IPS DF 6.9 (cell line): ENCODE measurements at regions not wholly inside any gene's neighbourhood (a gene's known extent, or its start where the extent isn't known, plus 50 kb on each side); places are given as distances from the start of the nearest gene placed in this dataset.

ENCODE experiments used
- DNase-seq: peaks from one replicate; pipeline ENCODE4 v3.0.0-alpha.2; 2013; ENCODE audit warnings: low read depth, low spot score
- H3K27ac ChIP-seq: one replicate; pipeline ENCODE4 v1.5.1; 2013; ENCODE audit warnings: low read length, control low read depth
- H3K27me3 ChIP-seq: 2 replicates; pipeline ENCODE4 v1.6.1; 2013; ENCODE audit warnings: mild to moderate bottlenecking, low read length; ENCODE audit not compliant: control insufficient read depth, insufficient read depth
- H3K36me3 ChIP-seq: 2 replicates; pipeline ENCODE4 v1.6.1; 2013; ENCODE audit warnings: low read length; ENCODE audit not compliant: control insufficient read depth, insufficient read depth
- H3K4me1 ChIP-seq: 2 replicates; pipeline ENCODE4 v1.6.1; 2013; ENCODE audit warnings: low read length; ENCODE audit not compliant: control insufficient read depth, insufficient read depth
- H3K4me3 ChIP-seq: 2 replicates; pipeline ENCODE4 v1.5.1; 2013; ENCODE audit warnings: mild to moderate bottlenecking, low read length
- H3K9me3 ChIP-seq: 2 replicates; pipeline ENCODE4 v1.6.1; 2013; ENCODE audit warnings: low read length, inconsistent platforms; ENCODE audit not compliant: control insufficient read depth, insufficient read depth
- WGBS: extraction: QIAGEN DNeasy Blood & Tissue Kit; methylation state at CpG from one replicate; pipeline ENCODE4 v1.1.7; 2013; ENCODE audit warnings: mixed read lengths, missing lambda C conversion rate; ENCODE audit not compliant: insufficient read length, insufficient coverage; 5-methylcytosine and 5-hydroxymethylcytosine counted together

DNA sequence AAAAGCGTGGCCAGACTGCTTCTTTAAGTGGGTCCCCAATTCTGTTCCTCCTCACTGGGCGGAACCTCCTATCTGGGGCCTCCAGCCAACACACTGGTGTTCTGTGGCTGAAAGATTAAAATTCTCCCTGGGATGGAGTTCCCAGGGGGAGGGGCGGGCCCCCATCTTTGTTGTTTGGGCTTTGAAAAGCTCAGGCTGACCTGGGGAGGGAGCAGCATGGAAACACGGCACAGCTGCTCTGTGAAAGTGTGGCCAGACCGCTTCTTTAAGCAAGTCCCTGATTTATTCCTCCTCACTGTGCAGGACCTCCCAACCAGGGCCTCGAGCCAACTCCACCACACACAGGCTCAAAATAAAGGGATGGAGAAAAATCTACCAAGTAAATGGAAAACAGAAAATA is 219.5 kb downstream of the TMEM47 start:
- no peaks in the 10 kb centered on the region for H3K4me1 ChIP-seq
- H3K27ac ChIP-seq, result no peak overlapping the region
- DNase-seq, result no peak
- no peaks in the 10 kb centered on the region for H3K36me3 ChIP-seq
- H3K4me3 ChIP-seq, result no peak overlapping the region
- H3K9me3 ChIP-seq, result no peaks in the 10 kb centered on the region
- no peaks in the 10 kb centered on the region for H3K27me3 ChIP-seq
- WGBS, result no CpG with 5 or more reads among the region's 6 CpGs

DNA sequence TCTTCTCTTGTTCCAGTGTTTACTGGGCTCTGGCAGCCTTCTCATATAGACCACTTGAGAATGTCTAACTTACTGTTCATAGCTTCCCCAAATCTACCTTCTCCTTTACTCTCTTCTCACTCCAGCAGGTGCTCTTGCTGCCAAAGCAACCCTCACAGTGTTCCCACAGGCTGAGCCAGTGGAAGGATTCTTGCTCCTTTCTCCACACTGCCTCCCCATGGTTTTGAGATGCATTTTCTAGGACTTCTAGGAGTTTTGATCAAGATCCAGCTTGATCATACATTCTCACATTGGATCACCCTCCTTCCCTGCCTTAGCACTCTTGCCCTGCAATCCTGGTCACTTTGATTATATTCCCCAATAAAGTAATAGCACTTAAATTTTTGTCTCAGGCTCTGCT is 230.8 kb downstream of the TMEM47 start:
- H3K9me3 ChIP-seq, result no peaks in the 10 kb centered on the region
- H3K27ac ChIP-seq, result no peak overlapping the region
- no peak overlapping the region for H3K4me3 ChIP-seq
- no peaks in the 10 kb centered on the region for H3K4me1 ChIP-seq
- no peaks in the 10 kb centered on the region for H3K27me3 ChIP-seq
- no peaks in the 10 kb centered on the region for H3K36me3 ChIP-seq
- no peak for DNase-seq

DNA sequence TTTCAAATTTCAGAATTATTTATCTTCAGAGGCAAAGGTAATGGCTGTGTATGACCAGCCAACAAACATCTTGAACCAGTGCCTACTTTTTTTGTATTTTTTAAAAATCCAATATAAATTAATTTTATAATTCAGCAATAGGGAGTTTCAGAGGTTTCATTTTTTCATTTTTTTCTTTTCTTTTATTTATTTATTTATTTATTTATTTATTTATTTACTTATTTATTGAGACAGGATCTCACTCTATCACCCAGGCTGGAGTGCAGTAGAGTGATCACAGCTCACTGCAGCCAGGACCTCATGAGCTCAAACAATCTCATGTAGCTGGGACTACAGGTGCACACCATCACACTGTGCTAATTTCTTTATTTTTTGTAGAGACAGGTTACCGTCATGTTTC is 250.5 kb downstream of the TMEM47 start:
- Histone ChIP-seq H3K4me3 (no peak overlapping the region), H3K4me1 (no peaks in the 10 kb centered on the region), H3K9me3 (no peaks in the 10 kb centered on the region), H3K36me3 (no peaks in the 10 kb centered on the region), H3K27me3 (no peaks in the 10 kb centered on the region), H3K27ac (no peak overlapping the region)
- DNase-seq, result no peak
- no CpG with 5 or more reads among the region's 1 CpG for WGBS

DNA sequence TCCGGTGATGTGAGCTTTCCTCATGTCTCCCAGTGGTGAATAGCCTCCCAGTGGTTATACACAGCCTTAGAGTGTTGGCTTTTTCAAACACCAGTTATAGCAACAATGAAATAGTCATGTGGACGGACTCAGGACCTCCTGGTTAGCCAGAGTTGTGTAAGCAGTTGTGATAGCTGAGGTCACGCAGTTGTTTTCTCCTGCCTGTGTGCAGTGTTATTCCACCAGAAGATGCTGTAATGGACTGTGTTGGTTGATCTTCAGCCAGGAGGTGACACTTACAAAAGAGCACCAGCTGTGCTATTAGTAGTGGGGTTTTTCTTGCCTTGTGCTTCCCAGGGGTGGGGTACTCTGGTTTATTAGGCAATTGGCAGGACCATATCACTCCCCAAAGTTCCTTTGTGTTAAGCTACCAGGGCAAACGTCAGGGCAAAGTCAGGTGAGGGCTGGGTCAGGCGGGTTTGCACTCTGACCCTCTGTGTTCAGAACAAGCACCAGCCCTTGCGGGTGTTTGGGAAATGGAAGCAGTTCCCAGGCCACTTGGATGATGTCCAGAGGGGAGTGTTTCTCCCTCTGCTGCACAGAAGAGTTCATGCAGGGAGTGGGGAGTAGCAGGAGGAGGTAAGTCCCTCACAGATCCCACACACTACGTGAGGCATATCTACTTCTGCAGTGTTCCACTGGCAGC is 252.6 kb downstream of the TMEM47 start:
- Histone ChIP-seq H3K36me3 (no peaks in the 10 kb centered on the region), H3K4me3 (no peak overlapping the region), H3K9me3 (no peaks in the 10 kb centered on the region), H3K27ac (no peak overlapping the region), H3K27me3 (no peaks in the 10 kb centered on the region), H3K4me1 (no peaks in the 10 kb centered on the region)
- WGBS, result no CpG with 5 or more reads among the region's 7 CpGs
- DNase-seq, result no peak

DNA sequence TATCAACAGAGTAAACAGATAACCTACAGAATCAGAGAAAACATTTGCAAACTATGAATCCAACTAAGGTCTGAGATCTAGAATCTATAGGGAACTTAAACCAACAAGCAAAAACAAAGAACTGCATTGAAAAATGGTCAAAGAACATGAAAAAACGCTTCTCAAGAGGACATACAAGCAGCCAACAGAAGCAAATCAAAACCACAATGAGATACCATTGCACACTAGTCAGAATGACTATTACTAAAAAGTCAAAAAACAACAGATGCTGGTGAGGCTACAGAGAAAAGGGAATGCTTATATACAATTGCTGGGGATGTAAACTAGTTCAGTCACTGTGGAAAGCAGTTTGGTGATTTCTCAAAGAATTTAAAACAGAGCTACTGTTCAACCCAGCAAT is 255.7 kb downstream of the TMEM47 start:
- DNase-seq, result no peak
- Histone ChIP-seq H3K27me3 (no peaks in the 10 kb centered on the region), H3K9me3 (no peaks in the 10 kb centered on the region), H3K27ac (no peak overlapping the region), H3K4me3 (no peak overlapping the region), H3K4me1 (no peaks in the 10 kb centered on the region), H3K36me3 (no peaks in the 10 kb centered on the region)
- no CpG with 5 or more reads among the region's 1 CpG for WGBS

DNA sequence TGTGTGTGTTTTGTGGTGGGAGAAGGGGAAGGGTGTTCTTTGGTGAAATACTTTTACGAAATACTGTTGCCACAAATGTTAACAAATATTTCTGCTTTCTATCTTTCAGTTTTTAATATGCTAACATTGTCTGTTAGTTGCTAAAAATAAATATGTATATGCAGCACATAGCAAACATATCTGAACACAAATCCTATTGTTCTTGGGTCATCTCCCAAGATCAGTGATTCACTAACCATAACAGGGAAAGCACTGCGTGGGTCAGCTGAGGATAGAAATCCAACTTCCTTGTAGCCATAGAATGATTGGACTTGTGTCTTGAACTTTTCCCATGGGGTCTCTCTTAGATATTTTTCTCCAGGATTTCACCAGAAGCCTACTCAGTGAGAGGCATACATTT is 250.3 kb upstream of the FAM47A start:
- Histone ChIP-seq H3K27ac (no peak overlapping the region), H3K36me3 (no peaks in the 10 kb centered on the region), H3K4me1 (no peaks in the 10 kb centered on the region), H3K27me3 (no peaks in the 10 kb centered on the region), H3K4me3 (no peak overlapping the region), H3K9me3 (no peaks in the 10 kb centered on the region)
- no CpG with 5 or more reads among the region's 2 CpGs for WGBS
- no peak for DNase-seq

DNA sequence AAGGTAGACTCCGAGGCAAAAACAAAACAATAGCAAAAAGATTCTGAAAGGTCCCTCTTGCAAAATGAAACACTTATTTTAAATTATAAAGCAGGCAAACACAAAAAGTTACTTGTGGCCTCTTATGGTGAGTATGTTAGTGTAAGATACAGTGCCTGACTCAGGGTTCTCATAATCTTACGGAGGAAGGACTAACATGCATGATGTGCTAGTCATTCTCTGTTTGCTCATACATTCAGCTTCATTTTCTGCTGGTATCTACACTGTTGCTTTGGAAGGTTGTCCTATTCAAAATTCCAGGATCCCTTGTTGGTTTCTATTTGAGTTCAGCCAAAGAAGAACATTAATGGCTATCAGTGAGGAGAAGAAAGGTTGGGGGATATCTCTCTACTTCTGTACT is 249.1 kb upstream of the FAM47A start:
- no peaks in the 10 kb centered on the region for H3K9me3 ChIP-seq
- no peaks in the 10 kb centered on the region for H3K36me3 ChIP-seq
- no CpG with 5 or more reads among the region's 2 CpGs for WGBS
- no peaks in the 10 kb centered on the region for H3K27me3 ChIP-seq
- no peaks in the 10 kb centered on the region for H3K4me1 ChIP-seq
- H3K4me3 ChIP-seq, result no peak overlapping the region
- no peak overlapping the region for H3K27ac ChIP-seq
- no peak for DNase-seq

DNA sequence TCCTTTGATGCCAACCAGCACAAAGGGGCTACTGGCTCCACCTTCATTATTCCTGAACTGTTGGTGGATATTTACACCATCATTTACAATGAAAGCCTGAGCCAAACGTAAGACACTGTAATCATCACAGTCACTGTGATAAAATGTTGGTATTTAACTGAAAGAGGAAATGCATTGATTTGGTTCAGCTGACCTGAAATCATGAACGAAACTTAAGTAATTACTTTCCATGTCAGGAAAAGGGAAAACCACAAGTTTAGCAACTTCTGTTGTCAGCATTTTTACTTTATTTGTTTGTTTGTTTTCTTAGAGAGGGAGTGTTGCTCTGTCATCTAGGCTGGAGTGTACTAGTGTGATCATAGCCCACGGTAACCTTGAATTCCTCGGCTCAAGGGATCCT is 247.8 kb upstream of the FAM47A start:
- Histone ChIP-seq H3K27ac (no peak overlapping the region), H3K4me1 (no peaks in the 10 kb centered on the region), H3K27me3 (no peaks in the 10 kb centered on the region), H3K36me3 (no peaks in the 10 kb centered on the region), H3K9me3 (no peaks in the 10 kb centered on the region), H3K4me3 (no peak overlapping the region)
- WGBS, result no CpG with 5 or more reads among the region's 4 CpGs
- DNase-seq, result no peak

DNA sequence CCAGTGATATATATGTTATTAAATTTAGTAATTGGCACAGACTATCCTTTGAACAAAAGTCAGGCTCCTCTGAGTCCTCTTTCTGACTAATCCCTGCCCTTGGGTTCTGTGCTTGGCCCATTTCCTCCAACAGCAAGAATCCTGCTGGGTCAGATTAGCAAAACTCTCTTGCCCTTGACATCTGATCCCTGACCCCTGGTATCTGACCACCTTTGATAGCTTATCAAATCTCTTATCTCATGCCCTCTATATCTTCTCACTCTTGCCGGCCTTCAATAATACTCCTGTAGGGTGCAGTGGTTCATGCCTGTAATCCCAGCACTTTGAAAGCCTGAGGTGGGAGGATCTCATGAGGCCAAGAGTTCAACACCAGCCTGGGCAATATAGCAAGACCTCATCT is 245.5 kb upstream of the FAM47A start:
- no CpG with 5 or more reads among the region's 1 CpG for WGBS
- no peak overlapping the region for H3K27ac ChIP-seq
- H3K4me3 ChIP-seq, result no peak overlapping the region
- H3K4me1 ChIP-seq, result no peaks in the 10 kb centered on the region
- no peaks in the 10 kb centered on the region for H3K9me3 ChIP-seq
- H3K36me3 ChIP-seq, result no peaks in the 10 kb centered on the region
- no peaks in the 10 kb centered on the region for H3K27me3 ChIP-seq
- DNase-seq, result no peak

DNA sequence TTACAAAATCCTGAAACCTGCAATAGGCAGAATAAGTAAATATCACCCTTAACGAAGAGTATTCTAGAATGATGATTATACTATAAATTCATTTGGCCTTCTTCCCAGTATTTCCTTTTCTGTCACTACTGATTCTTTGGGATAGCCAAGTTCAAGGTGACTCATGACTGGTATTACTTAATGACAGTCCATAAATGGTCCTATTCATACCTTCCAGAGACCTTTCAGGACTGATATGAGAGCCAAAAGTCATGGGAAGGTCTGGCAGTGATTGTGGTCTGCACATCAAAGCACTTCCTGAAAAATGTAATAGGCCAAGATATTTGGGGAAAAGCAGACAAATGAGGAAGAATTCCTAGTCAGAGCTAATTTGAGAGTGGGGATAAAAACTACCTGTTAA is 239.6 kb upstream of the FAM47A start:
- no CpG with 5 or more reads among the region's 1 CpG for WGBS
- Histone ChIP-seq H3K36me3 (no peaks in the 10 kb centered on the region), H3K9me3 (no peaks in the 10 kb centered on the region), H3K4me3 (no peak overlapping the region), H3K4me1 (no peaks in the 10 kb centered on the region), H3K27me3 (no peaks in the 10 kb centered on the region), H3K27ac (no peak overlapping the region)
- no peak for DNase-seq

DNA sequence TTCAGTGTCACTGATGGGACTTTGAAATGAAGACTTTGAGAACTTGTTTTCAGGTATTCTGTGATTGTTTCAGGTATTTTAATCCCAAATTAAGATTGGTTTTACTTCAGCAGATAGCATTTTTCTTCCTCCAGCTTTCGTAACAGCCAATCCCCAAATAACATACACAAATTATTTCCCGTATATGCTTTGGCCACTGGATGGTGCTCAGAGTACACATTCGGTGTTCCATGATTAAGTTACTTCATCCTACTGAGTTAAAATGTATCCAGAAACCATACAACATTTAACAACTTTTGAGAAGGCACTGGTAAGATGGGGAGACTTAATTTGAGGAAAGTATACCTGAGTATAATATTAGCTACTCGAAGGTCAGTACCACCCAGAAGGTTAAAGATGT is 233.4 kb upstream of the FAM47A start:
- Histone ChIP-seq H3K4me1 (no peaks in the 10 kb centered on the region), H3K9me3 (no peaks in the 10 kb centered on the region), H3K27me3 (no peaks in the 10 kb centered on the region), H3K27ac (no peak overlapping the region), H3K4me3 (no peak overlapping the region), H3K36me3 (no peaks in the 10 kb centered on the region)
- no peak for DNase-seq
- WGBS, result no CpG with 5 or more reads among the region's 4 CpGs
